ENCODE measurements at regions not wholly inside any gene's neighbourhood (a gene's known extent, or its start where the extent isn't known, plus 50 kb on each side); places are given as distances from the start of the nearest gene placed in this dataset.
A peak's percentile ranks its signal among the peaks of the same experiment; 100 is the strongest.

- Histone ChIP-seq H3K27me3 (no peaks in the 10 kb centered on the region), H3K4me1 (peaks cover 0 to 43% (median 22%) of the 10 kb centered on the region in 9 donors), H3K27ac (peak overlapping the region in 9 of 10 donors; percentile 45 to 84 (median 78)), H3K36me3 (no peaks in the 10 kb centered on the region), H3K4me3 (no peak overlapping the region), H3K9me3 (no peaks in the 10 kb centered on the region)
- WGBS, 2 donors: 44 to 58% methylated on average over 2 of the region's 2 CpGs
- peak in 6 of 8 donors; percentile 48 to 73 (median 62) for ATAC-seq
- intact Hi-C loops (cut with DNase I): loop anchor here in 1 of 10 donors (5.0 to 10.0 kb wide), 4 partner anchors 59 to 681 kb away; no protein-coding TSS in a partner anchor
- no peak for DNase-seq
- no peak for TF ChIP-seq CTCF (IDR thresholded peaks at IDR 0.05)
These were observed 564.8 kb upstream of the CLINT1 start for GRCh38 chr5:158423623-158424200.

DNA sequence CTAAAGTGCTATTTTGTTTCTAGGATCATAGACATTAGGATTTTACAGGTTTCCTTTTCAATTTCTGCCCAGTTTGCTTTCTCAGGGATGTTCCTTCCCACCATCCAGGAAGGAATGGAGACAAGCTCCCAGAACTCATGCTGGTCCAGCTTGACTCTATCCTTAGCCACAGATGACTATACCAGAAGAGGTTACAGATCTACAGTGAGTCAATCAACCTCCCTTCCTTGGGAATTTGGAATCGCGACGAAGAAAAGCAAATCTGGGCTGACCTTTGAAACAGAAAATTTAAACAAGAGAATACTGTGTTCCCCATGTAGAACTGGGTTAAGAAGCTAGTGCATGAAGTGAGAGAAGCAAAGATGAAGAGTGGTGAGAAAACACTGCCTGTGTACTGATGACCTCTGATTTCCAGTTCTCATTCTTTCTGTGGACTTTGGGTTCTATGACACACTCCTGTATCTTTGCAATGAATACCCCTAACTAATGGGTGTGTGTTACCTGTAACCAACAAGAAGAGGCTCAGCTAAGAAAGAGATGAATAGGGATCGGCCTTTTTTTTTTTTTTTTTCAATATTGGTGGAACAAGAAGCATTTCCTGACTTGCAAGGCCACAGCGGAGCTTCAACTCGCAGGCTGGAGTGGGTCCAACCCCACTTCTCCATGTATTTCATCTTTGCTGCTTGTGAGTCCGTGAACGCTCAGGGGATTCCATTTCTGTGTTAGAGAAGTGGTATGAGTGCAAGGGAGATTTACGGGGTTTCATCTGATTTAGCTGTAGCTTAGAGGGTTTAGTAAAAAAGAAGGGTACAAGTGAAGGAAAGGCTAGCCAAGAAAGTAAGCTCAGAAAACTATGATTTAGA, 563.9 kb upstream of the CLINT1 start:
- intact Hi-C loops (cut with DNase I): loop anchor here in 1 of 10 donors (5.0 to 10.0 kb wide), 4 partner anchors 59 to 682 kb away; no protein-coding TSS in a partner anchor
- peak in 7 of 8 donors; percentile 17 to 69 (median 39) for ATAC-seq
- TF ChIP-seq CTCF (IDR thresholded peaks at IDR 0.05): no peak

DNA sequence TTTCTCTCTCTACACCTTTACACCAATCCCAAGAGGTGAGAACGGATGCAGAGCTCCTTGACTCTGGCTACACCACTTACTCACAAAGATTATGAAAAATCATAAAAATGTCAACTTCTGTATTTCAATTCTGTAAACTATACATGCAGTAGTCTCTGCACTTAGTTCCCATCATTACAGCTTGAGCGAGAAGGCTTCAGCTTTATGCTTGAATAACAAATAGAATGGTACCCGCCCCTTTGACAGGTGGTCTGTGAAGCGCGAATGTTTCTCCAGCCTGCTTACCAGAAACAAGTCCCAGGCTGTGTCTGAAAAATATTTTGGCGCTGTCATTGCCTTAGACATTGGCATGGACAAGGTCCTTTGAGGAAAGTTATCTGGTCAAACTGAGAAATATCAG, 562.4 kb upstream of the CLINT1 start:
- Histone ChIP-seq H3K27ac (peak overlapping the region in 3 of 10 donors; percentile 6 to 83 (median 77)), H3K4me3 (no peak overlapping the region), H3K4me1 (peaks cover 0 to 35% (median 22%) of the 10 kb centered on the region in 9 donors), H3K9me3 (no peaks in the 10 kb centered on the region), H3K27me3 (no peaks in the 10 kb centered on the region), H3K36me3 (no peaks in the 10 kb centered on the region)
- DNase-seq (no peak), ATAC-seq (no peak)
- 83 to 88% methylated on average over 6 of the region's 6 CpGs for WGBS, 2 donors
- intact Hi-C loops (cut with DNase I): loop anchor here in 1 of 10 donors (5.0 to 10.0 kb wide), 4 partner anchors 61 to 683 kb away; no protein-coding TSS in a partner anchor
- no peak for TF ChIP-seq CTCF (IDR thresholded peaks at IDR 0.05)

More for the DNA sequence above, 563.9 kb upstream of the CLINT1 start:
- Histone ChIP-seq H3K36me3 (no peaks in the 10 kb centered on the region), H3K27ac (peak overlapping the region in 9 of 10 donors; percentile 45 to 84 (median 78)), H3K4me3 (no peak overlapping the region), H3K27me3 (no peaks in the 10 kb centered on the region), H3K9me3 (no peaks in the 10 kb centered on the region), H3K4me1 (peaks cover 0 to 43% (median 22%) of the 10 kb centered on the region in 9 donors)
- WGBS, 2 donors: 51 to 74% methylated on average over 9 of the region's 9 CpGs
- DNase-seq: peak in 1 of 2 donors; percentile 48

- H3K27me3 ChIP-seq: no peaks in the 10 kb centered on the region
- H3K4me3 ChIP-seq: no peak overlapping the region
- H3K36me3 ChIP-seq: no peaks in the 10 kb centered on the region
- 70 to 78% methylated on average over 2 of the region's 2 CpGs for WGBS, 2 donors
- ATAC-seq (no peak), DNase-seq (no peak)
- intact Hi-C loops (cut with DNase I): loop anchor here in 4 of 10 donors (10.0 kb wide), 4 partner anchors 114 to 686 kb away; no protein-coding TSS in a partner anchor
- no peak for TF ChIP-seq CTCF (IDR thresholded peaks at IDR 0.05)
- H3K9me3 ChIP-seq: no peaks in the 10 kb centered on the region
- no peak overlapping the region for H3K27ac ChIP-seq
- H3K4me1 ChIP-seq: peaks cover 0 to 43% (median 26%) of the 10 kb centered on the region in 9 donors
These were observed 560.2 kb upstream of the CLINT1 start for GRCh38 chr5:158419186-158419585.
